ENCODE measurements at regions not wholly inside any gene's neighbourhood (a gene's known extent, or its start where the extent isn't known, plus 50 kb on each side); places are given as distances from the start of the nearest gene placed in this dataset.
A peak's percentile ranks its signal among the peaks of the same experiment; 100 is the strongest.

DNA sequence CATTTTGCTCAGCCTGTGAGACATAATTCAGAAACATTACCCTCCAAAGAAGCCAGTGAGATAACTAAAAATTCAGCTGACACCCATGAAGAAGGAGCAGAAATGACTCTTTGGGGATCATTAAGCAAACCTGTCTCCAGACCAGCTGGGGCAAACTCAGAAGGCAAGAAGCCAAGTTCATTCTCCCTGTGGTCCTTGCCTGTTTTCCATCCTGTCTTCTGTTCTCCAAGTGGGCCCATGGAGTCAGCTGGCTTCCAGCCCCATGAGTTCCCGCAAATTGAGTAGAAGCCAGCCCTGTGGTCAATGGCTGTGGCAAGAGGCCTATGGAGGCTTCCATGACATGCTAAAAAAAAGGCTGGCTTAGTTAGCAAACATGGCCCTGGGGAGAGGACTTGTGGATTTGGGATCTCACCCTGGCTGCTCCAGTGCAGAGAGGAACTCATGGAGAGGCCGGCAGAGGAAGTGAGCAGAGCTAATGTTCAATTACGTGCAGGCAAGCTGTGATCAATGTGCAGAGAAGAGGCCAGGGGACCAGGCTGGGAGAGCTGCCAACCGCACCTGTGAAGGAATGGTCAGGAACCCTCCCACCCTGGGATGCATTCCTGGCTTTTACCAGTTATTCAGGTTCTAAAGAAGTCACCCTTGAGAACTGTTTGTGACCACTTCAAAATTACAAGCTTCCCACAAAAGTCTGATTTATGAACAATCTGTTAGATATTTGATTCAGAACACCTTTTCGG is 229.1 kb downstream of the TSHZ3 start:
- DNase-seq, result no peak

DNA sequence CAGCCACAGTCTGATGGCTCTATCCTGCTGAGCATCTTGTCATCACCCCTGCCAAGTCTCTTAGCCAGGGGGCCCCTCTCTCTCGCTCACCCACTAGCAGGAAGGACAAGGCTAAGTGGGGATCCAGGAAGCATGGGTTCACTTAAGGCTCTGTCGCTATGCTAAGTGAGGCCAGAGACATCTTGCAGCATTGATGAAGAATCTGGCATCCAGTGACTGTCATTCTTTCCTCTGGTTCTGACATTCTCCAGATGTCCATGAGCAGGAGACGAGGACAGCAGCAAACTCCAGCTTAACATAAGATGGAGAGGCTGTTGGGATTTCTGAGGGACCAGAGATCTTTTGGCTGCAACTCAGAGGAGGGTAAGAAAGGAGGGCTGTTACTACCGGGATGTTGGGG is 230.2 kb downstream of the TSHZ3 start:
- DNase-seq, result no peak

DNA sequence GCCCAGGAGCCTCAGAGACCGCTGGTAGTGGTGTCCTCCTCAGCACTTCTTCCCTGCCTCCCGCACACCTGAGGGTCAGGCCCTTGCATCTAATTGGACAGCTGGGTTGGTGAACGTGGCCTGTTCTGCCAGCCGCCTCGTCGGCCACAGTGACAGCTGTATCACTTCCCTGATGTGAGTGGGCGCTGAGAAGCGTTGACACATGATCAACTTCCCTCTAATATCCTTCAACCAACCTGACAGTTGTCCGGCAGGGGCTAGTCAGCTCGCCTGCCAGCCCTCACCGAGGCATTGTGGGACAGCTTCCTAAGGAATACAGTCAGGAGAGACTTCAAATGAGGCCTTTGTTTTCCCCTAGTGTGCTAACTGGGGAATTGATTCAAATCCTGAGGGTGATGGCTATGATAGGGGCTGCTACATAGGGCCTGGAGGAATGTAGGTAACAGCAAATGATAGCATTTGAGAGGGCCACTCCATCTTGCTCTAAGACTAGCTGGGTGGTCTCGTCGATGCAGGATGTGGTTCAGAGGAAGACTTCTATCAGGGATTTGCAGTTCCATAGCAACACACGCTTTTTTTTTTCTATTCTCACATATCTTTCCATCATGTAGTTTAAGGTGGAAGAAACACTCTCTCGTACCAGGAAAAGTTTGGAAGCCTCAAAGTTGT is 230.8 kb downstream of the TSHZ3 start:
- DNase-seq, result peak; percentile 52 to 57

DNA sequence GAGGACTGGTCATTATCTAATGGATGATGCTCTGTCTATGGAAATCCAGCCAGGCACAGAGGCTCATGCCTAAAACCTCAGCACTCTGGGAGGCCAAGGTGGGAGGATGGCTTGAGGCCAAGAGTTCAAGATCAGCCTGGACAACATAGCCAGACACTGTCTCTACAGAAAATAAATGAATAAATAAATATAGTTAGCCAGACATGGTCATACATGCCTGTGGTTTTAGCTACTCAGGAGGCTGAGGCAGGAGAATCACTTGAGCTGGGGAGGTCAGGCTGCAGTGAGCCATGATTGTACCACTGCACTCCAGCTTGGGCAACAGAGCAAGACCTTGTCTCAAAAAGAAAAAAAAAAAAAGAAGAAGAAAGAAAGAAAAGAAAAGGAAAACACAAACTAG is 234.7 kb downstream of the TSHZ3 start:
- no peak for DNase-seq

DNA sequence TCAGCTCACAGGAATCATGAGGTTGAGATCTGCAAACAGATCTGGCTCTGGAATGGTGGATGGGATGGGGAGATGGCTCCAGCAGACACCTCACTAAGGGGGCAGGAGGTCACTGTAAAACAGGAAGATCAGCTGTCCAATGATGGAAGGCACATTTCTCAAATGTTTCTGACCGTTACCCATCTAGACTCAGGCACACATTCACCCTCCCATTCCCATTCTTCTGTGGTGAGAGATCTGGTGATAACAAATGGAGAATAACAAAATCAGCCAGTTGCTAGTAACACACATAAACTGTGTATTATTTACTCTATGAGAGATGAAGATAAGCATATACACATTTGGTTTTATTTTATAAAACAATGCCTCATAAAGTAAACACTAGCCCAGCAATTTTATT is 235.9 kb downstream of the TSHZ3 start:
- no peak for DNase-seq

DNA sequence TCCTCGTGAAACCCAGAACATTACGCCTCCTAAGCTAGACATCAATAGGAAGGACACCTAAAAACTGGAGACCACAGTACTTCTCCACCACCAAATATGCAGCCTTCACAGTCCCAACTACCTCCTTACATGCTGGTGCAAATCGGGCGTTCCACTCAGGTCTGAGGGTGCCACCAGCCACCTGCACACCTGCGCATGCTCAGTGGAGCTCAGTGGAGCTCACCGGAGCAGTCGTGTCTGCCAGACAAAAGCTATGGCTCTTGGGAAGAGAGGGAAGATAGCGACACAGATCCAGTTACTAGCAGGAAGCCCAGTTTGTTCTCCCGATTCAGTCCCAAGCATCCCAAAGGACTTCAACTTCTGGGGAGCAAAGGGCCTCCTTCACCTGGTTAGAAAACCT is 237.1 kb downstream of the TSHZ3 start:
- DNase-seq, result no peak

DNA sequence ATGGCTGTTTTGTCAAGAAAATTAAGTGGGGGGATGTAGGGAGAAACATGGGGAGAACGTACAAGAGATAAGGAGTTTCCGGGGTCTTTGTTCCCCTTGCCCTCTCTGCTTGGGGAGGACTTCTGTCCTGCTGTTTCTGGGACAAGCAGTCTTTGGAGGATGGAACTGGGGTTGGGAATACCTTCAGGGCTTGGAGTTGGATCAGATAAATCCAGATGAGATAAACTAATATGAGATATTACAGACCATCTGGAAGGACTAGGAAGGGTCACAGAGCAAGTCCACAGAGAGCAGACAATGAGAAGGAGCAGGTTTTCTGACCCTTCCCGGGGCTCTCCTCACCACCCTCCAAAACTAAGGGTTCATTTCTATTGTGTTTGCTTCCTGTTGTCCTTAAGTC is 237.5 kb downstream of the TSHZ3 start:
- no peak for DNase-seq

DNA sequence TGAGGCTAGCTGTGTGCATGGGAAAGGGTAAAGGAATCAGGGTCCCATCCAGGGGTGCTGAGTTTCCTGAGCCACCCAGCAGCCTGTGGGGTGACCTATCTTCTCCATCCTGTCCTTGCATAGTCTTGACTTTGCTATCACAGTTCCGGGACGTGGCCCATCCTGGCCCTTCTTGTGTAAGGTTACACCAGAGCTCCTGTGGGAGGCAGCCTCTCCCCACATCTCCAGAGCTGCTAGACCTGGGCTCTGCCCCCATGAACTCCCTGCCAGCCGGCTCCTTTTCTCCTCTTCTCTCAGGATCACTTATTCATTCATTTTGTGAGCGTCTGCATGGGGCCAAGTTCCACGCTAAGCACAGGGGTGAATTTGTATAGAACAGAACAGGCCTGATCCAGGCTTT is 238.9 kb downstream of the TSHZ3 start:
- DNase-seq, result no peak

DNA sequence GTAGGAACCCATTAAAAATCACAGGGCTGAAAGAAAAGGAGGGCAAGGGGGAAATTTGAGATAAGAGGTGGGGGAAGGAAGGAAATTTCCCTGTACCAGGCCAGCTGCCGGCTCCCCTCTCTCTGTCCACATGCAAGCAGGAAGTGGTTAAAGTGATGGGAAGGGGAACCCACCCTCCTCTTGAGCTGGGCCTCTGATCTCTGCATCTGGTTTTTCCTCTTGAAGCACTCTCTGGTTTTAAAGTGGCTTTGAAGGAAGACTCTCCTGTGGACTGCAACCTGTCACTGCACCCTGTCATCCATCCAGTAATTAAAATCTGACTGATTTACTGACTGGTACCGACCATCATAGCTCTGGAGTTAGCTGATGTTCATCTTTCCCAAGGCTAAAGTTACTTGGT is 239.6 kb downstream of the TSHZ3 start:
- no peak for DNase-seq

DNA sequence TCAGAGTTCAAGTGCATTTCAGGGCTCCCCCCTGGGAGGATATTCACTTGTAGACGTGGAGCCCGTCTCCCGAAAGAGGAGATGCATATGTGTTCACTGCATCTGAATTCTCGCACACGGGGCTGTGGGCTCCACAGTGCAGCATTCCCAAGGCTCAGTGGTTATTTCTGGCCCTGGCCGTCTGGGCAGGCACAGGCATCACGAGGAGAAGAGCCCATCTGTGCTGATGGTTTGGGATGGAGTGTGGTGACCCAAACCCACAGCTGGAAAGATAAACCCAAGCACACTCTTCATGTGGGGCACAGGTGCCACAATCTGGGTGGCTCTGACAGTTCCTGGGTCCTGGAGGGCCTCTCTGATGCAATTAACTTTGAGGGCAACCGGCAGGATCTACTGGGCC is 242.1 kb downstream of the TSHZ3 start:
- DNase-seq, result no peak

DNA sequence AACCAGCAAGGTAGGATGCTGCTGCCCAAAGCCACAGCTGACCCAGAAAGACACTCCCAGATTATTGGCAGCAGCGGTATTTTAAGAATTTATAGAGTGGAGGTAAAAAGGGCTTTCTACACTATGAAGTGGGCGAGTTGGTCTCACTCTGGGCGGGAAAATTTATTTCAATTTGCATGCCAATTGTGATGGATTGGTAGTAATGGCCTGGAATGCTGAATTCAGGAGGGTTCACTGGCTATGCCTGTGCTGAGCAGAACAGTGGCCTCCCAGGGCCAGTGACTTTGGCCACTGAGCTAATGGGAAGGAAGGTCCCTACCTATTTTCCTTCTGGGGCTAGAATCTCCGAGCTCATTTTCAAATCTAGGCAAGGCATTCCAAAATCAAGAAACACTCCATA is 243.5 kb downstream of the TSHZ3 start:
- no peak for DNase-seq

DNA sequence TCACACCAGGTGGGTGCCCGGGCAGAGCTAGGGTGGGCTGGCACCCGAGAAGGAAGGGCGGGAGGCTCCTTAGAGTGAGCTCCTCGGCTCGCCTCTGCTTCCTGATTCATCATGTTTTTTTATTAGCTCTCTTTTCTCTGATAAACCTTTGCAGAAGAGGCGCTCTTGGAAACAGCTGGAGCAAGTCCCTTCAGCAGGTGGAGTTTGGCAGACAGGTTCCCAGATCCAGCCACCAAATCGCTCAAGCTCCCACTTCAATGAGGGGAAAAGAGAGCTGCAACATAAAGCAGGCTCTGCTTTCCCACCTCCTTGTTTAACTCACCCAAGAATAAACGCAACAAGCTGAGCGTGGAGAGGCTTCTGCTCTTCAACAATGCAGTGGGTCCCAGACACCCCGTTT is 244.8 kb downstream of the TSHZ3 start:
- no peak for DNase-seq

DNA sequence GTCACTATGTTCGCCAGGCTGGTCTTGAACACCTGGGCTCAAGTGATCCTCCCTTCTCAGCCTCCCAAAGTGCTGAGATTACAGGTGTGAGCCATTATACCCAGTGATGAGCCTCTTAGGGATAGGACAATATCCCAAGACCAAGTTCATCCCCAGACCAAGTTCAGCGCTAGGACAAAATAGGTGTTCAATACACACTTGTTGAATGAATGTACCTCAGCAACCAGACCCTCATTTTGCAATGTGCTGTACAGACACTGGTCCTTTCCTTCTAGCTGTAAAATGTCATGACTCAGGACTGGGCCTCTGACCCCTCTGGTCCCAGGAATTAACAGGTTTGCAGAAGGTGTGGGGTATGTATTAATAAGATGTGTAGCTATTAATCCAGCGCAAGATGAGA is 246.0 kb downstream of the TSHZ3 start:
- DNase-seq, result no peak

DNA sequence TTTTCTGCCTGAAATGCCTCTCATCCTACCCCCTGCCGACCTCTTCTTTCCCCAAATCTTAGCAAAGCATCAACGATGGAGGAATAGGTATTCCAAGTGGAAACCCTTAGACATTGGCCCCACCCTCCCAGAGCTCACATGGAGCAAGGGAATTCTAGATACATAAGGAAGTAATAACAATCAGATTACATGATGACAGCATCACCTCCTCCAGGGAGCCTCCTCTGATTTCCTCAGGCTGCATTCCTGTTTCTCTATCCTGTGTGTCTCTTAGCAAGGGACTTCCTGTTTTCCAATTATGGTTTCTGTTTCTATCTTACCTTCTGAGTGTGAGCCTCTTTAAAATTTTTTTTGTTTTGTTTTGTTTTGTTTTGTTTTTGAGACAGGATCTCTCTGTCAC is 246.6 kb downstream of the TSHZ3 start:
- peak in 1 of 2 donors; percentile 27 for DNase-seq

DNA sequence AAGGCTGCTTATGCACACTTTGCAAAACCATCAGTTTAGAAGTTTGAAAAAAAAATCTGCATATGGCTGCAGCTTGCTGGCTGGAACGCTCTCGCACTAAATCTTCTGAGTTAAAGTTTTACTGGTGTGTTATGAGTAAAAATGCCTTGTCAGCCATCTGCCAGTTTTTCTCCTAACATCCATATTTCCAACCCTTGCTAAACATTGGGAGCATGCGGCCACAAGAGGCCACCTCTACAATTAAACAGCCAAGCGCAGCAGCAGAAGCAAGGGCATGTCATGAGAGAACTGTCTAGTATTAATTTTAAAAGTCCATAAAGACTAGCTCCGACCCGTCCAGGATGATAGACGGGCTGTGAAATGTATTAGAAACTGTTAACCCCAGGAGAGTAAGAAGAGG is 248.3 kb downstream of the TSHZ3 start:
- no peak for DNase-seq

DNA sequence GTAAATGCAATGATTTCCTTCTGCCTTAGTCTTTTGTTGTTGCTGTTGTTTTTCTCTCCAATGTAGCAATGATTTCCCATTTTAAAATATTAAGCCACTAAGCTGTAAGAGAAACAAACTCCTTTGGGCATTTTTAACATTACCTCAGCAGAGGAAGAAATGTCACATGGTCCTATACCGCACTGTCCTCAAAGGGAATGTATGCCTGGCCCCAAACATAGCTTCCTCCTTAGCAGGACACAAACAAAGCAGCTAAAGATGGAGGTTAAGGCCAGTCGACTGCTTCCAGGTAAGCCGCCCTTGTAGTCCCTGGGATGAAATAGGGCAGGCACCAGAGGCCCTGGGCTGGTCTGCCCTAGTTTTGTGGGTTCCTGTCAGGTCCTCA is 249.0 kb downstream of the TSHZ3 start:
- DNase-seq, result peak; percentile 36 to 38

DNA sequence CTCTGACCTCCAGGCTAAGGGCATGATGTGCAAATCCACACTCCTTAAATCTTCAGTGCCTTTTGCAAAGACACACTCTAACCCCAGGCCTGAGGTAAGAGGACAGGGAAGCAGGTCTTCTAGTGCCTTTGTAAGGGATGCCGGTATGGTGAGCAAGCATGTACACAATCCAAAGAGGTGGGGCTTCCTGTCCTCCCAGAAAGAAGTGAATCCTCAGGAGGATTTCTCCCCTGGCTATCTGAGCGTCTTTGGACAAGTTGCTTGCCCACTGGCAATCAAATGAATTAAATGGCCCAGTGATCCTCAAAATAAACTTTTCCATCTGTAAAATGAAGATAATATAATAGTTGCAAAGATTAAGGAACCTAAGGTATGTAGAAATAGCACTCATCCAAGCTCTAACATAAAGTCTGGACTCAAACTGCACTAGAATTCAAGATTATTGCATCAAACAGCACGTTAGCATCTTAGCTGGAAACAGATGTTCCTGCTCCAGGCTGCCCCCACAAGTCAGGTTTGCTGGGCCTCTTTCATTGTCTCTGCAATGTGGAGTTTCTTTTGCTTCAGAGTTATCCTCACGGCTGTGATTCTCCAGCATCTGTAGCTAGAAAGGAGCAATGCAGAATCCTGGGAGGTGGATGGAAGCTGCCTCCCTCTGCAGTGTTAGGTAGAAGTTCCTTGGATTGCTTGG is 249.6 kb downstream of the TSHZ3 start:
- DNase-seq, result no peak

DNA sequence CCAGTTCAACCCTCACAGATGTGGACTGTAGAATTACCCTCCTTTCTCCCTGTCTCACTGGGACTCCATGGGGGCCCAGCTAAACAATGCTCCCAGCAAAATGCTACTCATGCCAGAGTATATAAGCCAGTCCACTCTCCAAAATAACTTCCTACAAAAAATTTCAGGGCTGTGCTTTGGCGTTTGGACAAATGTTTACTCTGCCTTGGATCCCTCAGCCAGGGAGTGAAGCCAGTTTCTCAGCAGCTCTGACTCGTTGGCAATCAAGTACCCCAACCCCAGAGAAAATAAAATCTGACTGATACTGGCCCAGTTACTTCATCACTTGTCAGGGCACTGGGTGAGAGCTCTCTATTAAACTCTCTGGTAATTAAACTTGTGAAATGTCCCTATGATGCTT is 250.4 kb downstream of the TSHZ3 start:
- DNase-seq, result no peak

DNA sequence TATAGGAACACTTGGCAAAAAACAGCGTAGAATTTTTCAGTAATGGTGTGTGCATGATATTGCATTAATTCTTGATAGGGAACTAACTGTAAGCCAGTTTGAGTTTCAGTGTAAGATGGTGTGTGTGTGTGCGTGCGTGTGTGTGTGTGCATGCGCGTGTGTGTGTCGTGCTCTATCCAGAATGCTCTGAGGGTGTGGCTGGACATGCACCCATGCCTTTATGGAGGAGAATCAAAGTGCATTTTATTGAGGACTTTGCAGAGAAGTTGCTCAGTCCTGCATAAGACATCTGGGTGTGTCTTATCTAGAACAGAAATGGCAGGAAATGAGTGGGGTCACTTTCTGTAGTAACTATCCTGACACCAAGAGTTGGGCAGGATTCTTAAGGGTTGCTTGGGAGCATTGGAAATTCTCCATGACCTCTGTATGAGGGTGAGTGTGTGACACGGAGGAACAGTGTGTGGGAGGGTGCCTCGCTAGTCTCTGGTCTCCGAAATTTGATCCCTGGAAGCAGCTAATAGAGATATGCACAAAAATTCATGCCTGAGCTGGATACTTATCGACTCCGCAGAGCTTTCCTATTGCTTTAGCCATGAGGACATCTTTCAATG is 252.2 kb downstream of the TSHZ3 start:
- DNase-seq, result no peak

DNA sequence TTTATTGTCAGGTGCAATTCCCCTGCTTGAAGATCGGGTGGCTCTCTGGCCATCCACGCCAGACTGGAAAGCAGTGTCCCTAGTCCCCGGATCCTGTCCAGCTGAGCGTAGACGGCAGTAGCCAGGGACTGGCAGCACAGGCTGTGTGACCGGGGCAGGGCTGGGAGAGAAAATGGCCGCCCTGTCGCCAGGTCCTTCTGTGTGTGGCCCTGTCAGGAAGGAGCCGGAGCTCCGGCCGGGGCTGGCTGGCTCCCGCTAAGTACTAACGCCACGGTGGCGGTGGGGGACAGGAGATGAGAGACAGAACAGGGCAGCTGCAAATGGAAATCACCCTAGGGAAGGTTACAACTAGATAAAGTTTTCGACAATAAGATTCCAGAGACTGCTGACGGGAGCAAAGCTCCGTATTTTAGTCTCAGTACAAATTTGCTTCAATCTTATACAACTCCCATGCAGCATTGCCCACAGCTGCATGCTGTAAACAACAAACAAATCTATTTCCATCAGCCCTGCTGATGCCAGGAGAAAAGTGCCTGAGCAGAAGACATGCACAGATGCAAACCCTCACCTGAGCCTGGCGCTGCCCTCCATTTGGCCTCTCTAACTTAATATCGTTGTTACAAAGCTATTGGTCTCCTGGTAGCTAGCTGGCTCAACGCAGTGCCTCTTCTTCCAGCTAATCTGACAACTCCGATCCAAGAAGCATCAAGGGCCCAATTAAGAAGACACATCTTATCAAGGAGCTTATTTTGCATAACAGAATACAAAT is 253.0 kb downstream of the TSHZ3 start:
- no peak for DNase-seq

DNA sequence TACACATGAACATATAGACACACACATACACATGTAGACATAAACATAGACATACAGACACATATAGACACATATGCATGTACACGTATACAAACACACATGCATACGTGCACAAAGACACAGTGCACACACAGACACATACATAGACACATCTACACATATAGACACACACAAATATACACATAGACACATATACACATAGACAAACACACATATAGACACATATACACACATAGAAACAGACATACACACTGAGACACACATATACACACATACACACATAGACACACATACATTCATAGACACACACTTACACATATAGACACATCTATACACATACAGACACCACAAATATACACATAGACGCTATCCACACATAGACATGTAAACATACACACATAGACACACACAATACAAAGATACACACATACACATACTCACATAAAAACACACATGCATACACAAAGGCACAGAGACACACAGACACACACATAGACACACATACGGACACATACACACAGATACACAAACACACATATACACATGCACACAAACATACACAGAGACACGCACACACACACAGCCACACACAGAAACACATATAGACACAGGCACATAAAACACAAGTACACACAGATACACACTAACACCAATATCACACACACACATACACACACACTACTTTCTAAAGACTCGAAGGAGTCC is 254.0 kb downstream of the TSHZ3 start:
- DNase-seq, result no peak

DNA sequence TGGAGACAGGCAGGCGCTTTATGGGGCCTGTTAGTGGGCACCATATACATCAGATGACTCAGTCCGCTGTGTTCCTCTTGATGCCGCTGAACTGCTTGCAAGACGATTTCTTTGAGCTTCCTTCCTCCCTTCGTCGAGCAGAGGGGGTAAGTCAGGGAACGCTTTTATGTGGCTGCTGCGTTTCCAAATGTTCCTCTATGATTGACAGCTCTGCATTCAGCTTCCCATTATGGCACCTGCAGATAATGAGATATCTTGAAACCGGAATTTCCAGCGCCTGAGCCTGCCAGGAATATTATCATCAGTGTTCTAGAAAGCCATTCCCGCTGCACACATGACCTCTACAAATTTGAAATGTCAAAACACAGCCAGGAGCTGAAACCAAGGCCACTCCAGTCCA is 257.0 kb downstream of the TSHZ3 start:
- peak; percentile 23 to 26 for DNase-seq
